Activated T-cell treated with anti-CD3 and anti-CD28 coated beads for 1 hour (primary cell): ENCODE measurements at regions not wholly inside any gene's neighbourhood (a gene's known extent, or its start where the extent isn't known, plus 50 kb on each side); places are given as distances from the start of the nearest gene placed in this dataset.
"Not testable (repeated sequence)": the region's sequence is repeated elsewhere in the genome, so short reads cannot be mapped to it uniquely, and the experiment has no call there.

Source experiments
- DNase-seq: peaks from one replicate; pipeline ENCODE4 v3.0.0-alpha.2; 2020; ENCODE audit warnings: low read depth

GRCh38 chr4:114087596-114088230, 108.3 kb upstream of the ARSJ start:
- no peak for DNase-seq

- DNase-seq = no peak
Measured at GRCh38 chr4:114088481-114088880, 109.0 kb upstream of the ARSJ start.

GRCh38 chr4:114091546-114091945, 112.1 kb upstream of the ARSJ start:
- DNase-seq = no peak

GRCh38 chr4:114093221-114093715, 113.8 kb upstream of the ARSJ start:
- no peak for DNase-seq

GRCh38 chr4:114100288-114101031, 121.0 kb upstream of the ARSJ start:
- no peak for DNase-seq

GRCh38 chr4:114103908-114104307, 124.5 kb upstream of the ARSJ start:
- DNase-seq = no peak

- DNase-seq = no peak
Measured at GRCh38 chr4:114108869-114109268, 129.4 kb upstream of the ARSJ start.

GRCh38 chr4:114109776-114110175, 130.3 kb upstream of the ARSJ start:
- DNase-seq = no peak

GRCh38 chr4:114115526-114115925, 136.1 kb upstream of the ARSJ start:
- no peak for DNase-seq

GRCh38 chr4:114116861-114117260, 137.4 kb upstream of the ARSJ start:
- no peak for DNase-seq

- DNase-seq = no peak
Measured at GRCh38 chr4:114121221-114121620, 141.8 kb upstream of the ARSJ start.

- no peak for DNase-seq
Measured at GRCh38 chr4:114132199-114132598, 152.8 kb upstream of the ARSJ start.

GRCh38 chr4:114132830-114133229, 153.4 kb upstream of the ARSJ start:
- no peak for DNase-seq

- DNase-seq = no peak
Measured at GRCh38 chr4:114136069-114136468, 156.6 kb upstream of the ARSJ start.

GRCh38 chr4:114137984-114138383, 158.5 kb upstream of the ARSJ start:
- no peak for DNase-seq

GRCh38 chr4:114146947-114147618, 167.6 kb upstream of the ARSJ start:
- no peak for DNase-seq

GRCh38 chr4:114147619-114148208, 168.3 kb upstream of the ARSJ start:
- DNase-seq = not testable (repeated sequence)

- DNase-seq = not testable (repeated sequence)
Measured at GRCh38 chr4:114148372-114149070, 169.1 kb upstream of the ARSJ start.

- no peak for DNase-seq
Measured at GRCh38 chr4:114156371-114156770, 176.9 kb upstream of the ARSJ start.

- DNase-seq = no peak
Measured at GRCh38 chr4:114161809-114162208, 182.4 kb upstream of the ARSJ start.

- no peak for DNase-seq
Measured at GRCh38 chr4:114163051-114163450, 183.6 kb upstream of the ARSJ start.

GRCh38 chr4:114173968-114174367, 194.5 kb upstream of the ARSJ start:
- DNase-seq = no peak
